ENCODE measurements at regions not wholly inside any gene's neighbourhood (a gene's known extent, or its start where the extent isn't known, plus 50 kb on each side); places are given as distances from the start of the nearest gene placed in this dataset.

DNA sequence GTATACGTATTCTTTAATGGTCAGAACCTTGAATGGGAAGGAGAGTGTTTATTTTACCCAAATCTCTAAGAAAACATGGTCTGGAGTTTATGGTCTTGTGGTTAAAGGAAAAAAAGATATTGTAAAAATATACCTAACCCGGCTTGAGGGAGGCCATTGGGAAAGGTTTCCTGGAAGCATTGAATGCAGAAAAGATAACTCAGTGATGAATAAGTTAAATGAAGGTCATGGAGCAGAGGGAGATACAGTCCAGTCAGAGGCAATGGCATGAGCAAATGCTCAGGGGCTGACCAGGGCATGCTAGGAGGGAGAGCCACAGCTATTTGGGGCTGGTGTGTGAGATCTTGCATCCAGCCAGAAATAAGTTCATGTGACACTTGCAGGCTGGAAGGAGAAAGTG is 430.4 kb upstream of the CDH5 start:
- TF ChIP-seq, protein P1, sequence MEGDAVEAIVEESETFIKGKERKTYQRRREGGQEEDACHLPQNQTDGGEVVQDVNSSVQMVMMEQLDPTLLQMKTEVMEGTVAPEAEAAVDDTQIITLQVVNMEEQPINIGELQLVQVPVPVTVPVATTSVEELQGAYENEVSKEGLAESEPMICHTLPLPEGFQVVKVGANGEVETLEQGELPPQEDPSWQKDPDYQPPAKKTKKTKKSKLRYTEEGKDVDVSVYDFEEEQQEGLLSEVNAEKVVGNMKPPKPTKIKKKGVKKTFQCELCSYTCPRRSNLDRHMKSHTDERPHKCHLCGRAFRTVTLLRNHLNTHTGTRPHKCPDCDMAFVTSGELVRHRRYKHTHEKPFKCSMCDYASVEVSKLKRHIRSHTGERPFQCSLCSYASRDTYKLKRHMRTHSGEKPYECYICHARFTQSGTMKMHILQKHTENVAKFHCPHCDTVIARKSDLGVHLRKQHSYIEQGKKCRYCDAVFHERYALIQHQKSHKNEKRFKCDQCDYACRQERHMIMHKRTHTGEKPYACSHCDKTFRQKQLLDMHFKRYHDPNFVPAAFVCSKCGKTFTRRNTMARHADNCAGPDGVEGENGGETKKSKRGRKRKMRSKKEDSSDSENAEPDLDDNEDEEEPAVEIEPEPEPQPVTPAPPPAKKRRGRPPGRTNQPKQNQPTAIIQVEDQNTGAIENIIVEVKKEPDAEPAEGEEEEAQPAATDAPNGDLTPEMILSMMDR (IDR thresholded peaks at IDR 0.05; ENCODE audit: insufficient read depth, low read length): no peak
- no peak for TF ChIP-seq POLR2AphosphoS5 (IDR thresholded peaks at IDR 0.05; ENCODE audit: low read depth)
- TF ChIP-seq, protein P2, sequence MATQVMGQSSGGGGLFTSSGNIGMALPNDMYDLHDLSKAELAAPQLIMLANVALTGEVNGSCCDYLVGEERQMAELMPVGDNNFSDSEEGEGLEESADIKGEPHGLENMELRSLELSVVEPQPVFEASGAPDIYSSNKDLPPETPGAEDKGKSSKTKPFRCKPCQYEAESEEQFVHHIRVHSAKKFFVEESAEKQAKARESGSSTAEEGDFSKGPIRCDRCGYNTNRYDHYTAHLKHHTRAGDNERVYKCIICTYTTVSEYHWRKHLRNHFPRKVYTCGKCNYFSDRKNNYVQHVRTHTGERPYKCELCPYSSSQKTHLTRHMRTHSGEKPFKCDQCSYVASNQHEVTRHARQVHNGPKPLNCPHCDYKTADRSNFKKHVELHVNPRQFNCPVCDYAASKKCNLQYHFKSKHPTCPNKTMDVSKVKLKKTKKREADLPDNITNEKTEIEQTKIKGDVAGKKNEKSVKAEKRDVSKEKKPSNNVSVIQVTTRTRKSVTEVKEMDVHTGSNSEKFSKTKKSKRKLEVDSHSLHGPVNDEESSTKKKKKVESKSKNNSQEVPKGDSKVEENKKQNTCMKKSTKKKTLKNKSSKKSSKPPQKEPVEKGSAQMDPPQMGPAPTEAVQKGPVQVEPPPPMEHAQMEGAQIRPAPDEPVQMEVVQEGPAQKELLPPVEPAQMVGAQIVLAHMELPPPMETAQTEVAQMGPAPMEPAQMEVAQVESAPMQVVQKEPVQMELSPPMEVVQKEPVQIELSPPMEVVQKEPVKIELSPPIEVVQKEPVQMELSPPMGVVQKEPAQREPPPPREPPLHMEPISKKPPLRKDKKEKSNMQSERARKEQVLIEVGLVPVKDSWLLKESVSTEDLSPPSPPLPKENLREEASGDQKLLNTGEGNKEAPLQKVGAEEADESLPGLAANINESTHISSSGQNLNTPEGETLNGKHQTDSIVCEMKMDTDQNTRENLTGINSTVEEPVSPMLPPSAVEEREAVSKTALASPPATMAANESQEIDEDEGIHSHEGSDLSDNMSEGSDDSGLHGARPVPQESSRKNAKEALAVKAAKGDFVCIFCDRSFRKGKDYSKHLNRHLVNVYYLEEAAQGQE (IDR thresholded peaks at IDR 0.05; ENCODE audit: insufficient replicate concordance, low read depth): no peak
- TF ChIP-seq GABPA (IDR thresholded peaks at IDR 0.05; ENCODE audit: low read depth): no peak
- no peak for TF ChIP-seq SPI1 (IDR thresholded peaks at IDR 0.05; ENCODE audit: borderline replicate concordance, low read depth)
